GM19025 (cell line): ENCODE measurements at regions not wholly inside any gene's neighbourhood (a gene's known extent, or its start where the extent isn't known, plus 50 kb on each side); places are given as distances from the start of the nearest gene placed in this dataset.

Source experiments
- ATAC-seq: cut with Tn5 transposase; IDR thresholded peaks from one replicate; pipeline ENCODE4 v1.9.1; 2021; ENCODE audit warnings: mild to moderate bottlenecking, low read depth, moderate library complexity; ENCODE audit not compliant: unreplicated experiment

- no peak for ATAC-seq
These were observed 471.0 kb downstream of the SH2D4B start for GRCh38 chr10:81008726-81009125.

GRCh38 chr10:81009296-81009695 lies 471.6 kb downstream of the SH2D4B start:
- ATAC-seq: no peak

GRCh38 chr10:81013771-81014170 lies 476.1 kb downstream of the SH2D4B start:
- no peak for ATAC-seq

- no peak for ATAC-seq
These were observed 481.6 kb downstream of the SH2D4B start for GRCh38 chr10:81019029-81019890.

GRCh38 chr10:81021428-81022129 lies 483.9 kb downstream of the SH2D4B start:
- ATAC-seq: peak; percentile 63

- no peak for ATAC-seq
These were observed 488.9 kb downstream of the SH2D4B start for GRCh38 chr10:81026591-81026990.

- no peak for ATAC-seq
These were observed 489.5 kb downstream of the SH2D4B start for GRCh38 chr10:81027223-81027622.

GRCh38 chr10:81027706-81028105 lies 490.0 kb downstream of the SH2D4B start:
- no peak for ATAC-seq

- peak; percentile 45 for ATAC-seq
These were observed 494.1 kb downstream of the SH2D4B start for GRCh38 chr10:81031774-81032173.

GRCh38 chr10:81034383-81034782 lies 496.7 kb downstream of the SH2D4B start:
- ATAC-seq: no peak

- ATAC-seq: peak; percentile 73
These were observed 498.6 kb downstream of the SH2D4B start for GRCh38 chr10:81036257-81036656.

GRCh38 chr10:81040031-81040430 lies 502.3 kb downstream of the SH2D4B start:
- ATAC-seq: no peak

GRCh38 chr10:81040940-81041339 lies 503.2 kb downstream of the SH2D4B start:
- ATAC-seq: no peak

GRCh38 chr10:81042647-81043046 lies 504.9 kb downstream of the SH2D4B start:
- no peak for ATAC-seq

- ATAC-seq: no peak
These were observed 527.8 kb downstream of the SH2D4B start for GRCh38 chr10:81065474-81065873.

GRCh38 chr10:81068460-81068859 lies 530.8 kb downstream of the SH2D4B start:
- no peak for ATAC-seq

- ATAC-seq: no peak
These were observed 533.5 kb downstream of the SH2D4B start for GRCh38 chr10:81071087-81071796.

- no peak for ATAC-seq
These were observed 535.5 kb downstream of the SH2D4B start for GRCh38 chr10:81073155-81073554.

- ATAC-seq: no peak
These were observed 544.4 kb downstream of the SH2D4B start for GRCh38 chr10:81081887-81082620.

GRCh38 chr10:81082621-81083376 lies 545.1 kb downstream of the SH2D4B start:
- ATAC-seq: no peak
